ENCODE measurements at regions not wholly inside any gene's neighbourhood (a gene's known extent, or its start where the extent isn't known, plus 50 kb on each side); places are given as distances from the start of the nearest gene placed in this dataset.

- Histone ChIP-seq H2AFZ (ENCODE audit: low read length) (no peak overlapping the region), H3K18ac (ENCODE audit: low read length) (no peak overlapping the region), H3K4ac (ENCODE audit: low read length) (no peak overlapping the region), H2BK5ac (ENCODE audit: low read length) (no peak overlapping the region), H3K9me3 (replicated peaks in 1 of 2; ENCODE audit: control insufficient read depth in 2 of 2, insufficient read depth in 1 of 2, low read depth in 1 of 2, low read length in 2 of 2) (peaks cover 0 to 2% of the 10 kb centered on the region in 2 donors), H3K4me2 (ENCODE audit: insufficient read depth, low read length, poor library complexity, severe bottlenecking) (no peak overlapping the region), H2BK12ac (ENCODE audit: low read length) (no peak overlapping the region), H4K8ac (ENCODE audit: low read depth, low read length) (no peak overlapping the region), H3K27ac (replicated peaks; ENCODE audit: low read length) (no peak overlapping the region), H3K9ac (ENCODE audit: low read depth, low read length, poor library complexity) (no peak overlapping the region), H2AK5ac (ENCODE audit: low read depth, low read length) (no peak overlapping the region), H3K4me1 (ENCODE audit: control insufficient read depth in 2 of 2, insufficient read depth in 1 of 2, low read depth in 1 of 2, low read length in 2 of 2) (no peaks in the 10 kb centered on the region), H3K23ac (ENCODE audit: low read depth, low read length, poor library complexity) (no peak overlapping the region), H3K79me1 (ENCODE audit: low read depth, low read length) (no peaks in the 10 kb centered on the region), H2BK120ac (ENCODE audit: low read depth, low read length) (no peak overlapping the region), H2BK15ac (ENCODE audit: low read length) (no peak overlapping the region), H3K36me3 (replicated peaks in 1 of 2; ENCODE audit: control insufficient read depth in 2 of 2, insufficient read depth in 2 of 2, low read length in 2 of 2) (no peaks in the 10 kb centered on the region), H3K4me3 (ENCODE audit: low read length in 2 of 2) (no peak overlapping the region), H3K14ac (ENCODE audit: low read length) (no peak overlapping the region), H4K91ac (ENCODE audit: low read depth, low read length, poor library complexity) (no peak overlapping the region), H3K27me3 (ENCODE audit: control insufficient read depth in 3 of 3, insufficient read depth in 3 of 3, low read depth in 1 of 3, low read length in 3 of 3) (no peaks in the 10 kb centered on the region)
- DNase-seq (ENCODE audit: low spot score): no peak
- no CpG with 5 or more reads among the region's 4 CpGs for WGBS, 2 donors (ENCODE audit: extremely low coverage in 2 of 2, insufficient read length in 2 of 2, insufficient replicate concordance in 1 of 2)
Measured at GRCh38 chr6:168983925-168984324, 269.7 kb downstream of the THBS2 start.

GRCh38 chr6:168981187-168981586 lies 272.5 kb downstream of the THBS2 start:
- Histone ChIP-seq H2AFZ (ENCODE audit: low read length) (no peak overlapping the region), H3K27ac (replicated peaks; ENCODE audit: low read length) (no peak overlapping the region), H2BK5ac (ENCODE audit: low read length) (no peak overlapping the region), H4K8ac (ENCODE audit: low read depth, low read length) (no peak overlapping the region), H3K4ac (ENCODE audit: low read length) (no peak overlapping the region), H3K9ac (ENCODE audit: low read depth, low read length, poor library complexity) (no peak overlapping the region), H3K14ac (ENCODE audit: low read length) (no peak overlapping the region), H3K4me1 (ENCODE audit: control insufficient read depth in 2 of 2, insufficient read depth in 1 of 2, low read depth in 1 of 2, low read length in 2 of 2) (no peaks in the 10 kb centered on the region), H3K9me3 (replicated peaks in 1 of 2; ENCODE audit: control insufficient read depth in 2 of 2, insufficient read depth in 1 of 2, low read depth in 1 of 2, low read length in 2 of 2) (peaks cover 0 to 2% of the 10 kb centered on the region in 2 donors), H3K27me3 (ENCODE audit: control insufficient read depth in 3 of 3, insufficient read depth in 3 of 3, low read depth in 1 of 3, low read length in 3 of 3) (no peaks in the 10 kb centered on the region), H3K23ac (ENCODE audit: low read depth, low read length, poor library complexity) (no peak overlapping the region), H2BK12ac (ENCODE audit: low read length) (no peak overlapping the region), H3K18ac (ENCODE audit: low read length) (no peak overlapping the region), H2BK15ac (ENCODE audit: low read length) (no peak overlapping the region), H3K79me1 (ENCODE audit: low read depth, low read length) (no peaks in the 10 kb centered on the region), H2BK120ac (ENCODE audit: low read depth, low read length) (no peak overlapping the region), H3K36me3 (replicated peaks in 1 of 2; ENCODE audit: control insufficient read depth in 2 of 2, insufficient read depth in 2 of 2, low read length in 2 of 2) (no peaks in the 10 kb centered on the region), H3K4me3 (ENCODE audit: low read length in 2 of 2) (no peak overlapping the region), H3K4me2 (ENCODE audit: insufficient read depth, low read length, poor library complexity, severe bottlenecking) (no peak overlapping the region), H2AK5ac (ENCODE audit: low read depth, low read length) (no peak overlapping the region), H4K91ac (ENCODE audit: low read depth, low read length, poor library complexity) (no peak overlapping the region)
- WGBS, 2 donors (ENCODE audit: extremely low coverage in 2 of 2, insufficient read length in 2 of 2, insufficient replicate concordance in 1 of 2): no CpG with 5 or more reads among the region's 2 CpGs
- no peak for DNase-seq (ENCODE audit: low spot score)

DNA sequence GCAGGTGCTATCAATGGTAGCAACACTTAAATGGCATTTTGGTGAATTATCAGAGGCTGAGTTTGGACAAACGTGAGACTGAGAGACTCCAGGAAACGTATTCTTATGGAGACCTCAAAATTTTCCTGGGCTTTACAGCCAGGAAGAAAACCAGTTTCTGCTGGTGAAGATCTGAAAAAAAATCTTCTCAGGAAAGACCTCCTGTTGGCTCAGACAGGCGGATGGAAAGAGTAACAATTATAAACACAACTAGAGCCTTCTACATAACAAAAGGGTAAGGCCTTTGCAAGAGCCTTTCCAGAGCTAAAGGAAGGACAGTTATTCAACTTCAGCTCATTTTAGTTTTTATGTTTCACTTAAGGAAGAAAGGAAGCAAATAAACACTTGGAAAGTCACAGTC lies 274.4 kb downstream of the THBS2 start:
- H4K91ac ChIP-seq (ENCODE audit: low read depth, low read length, poor library complexity): no peak overlapping the region
- no peak overlapping the region for H3K4me2 ChIP-seq (ENCODE audit: insufficient read depth, low read length, poor library complexity, severe bottlenecking)
- WGBS, 2 donors (ENCODE audit: extremely low coverage in 2 of 2, insufficient read length in 2 of 2, insufficient replicate concordance in 1 of 2): no CpG with 5 or more reads among the region's 3 CpGs
- no peak overlapping the region for H4K8ac ChIP-seq (ENCODE audit: low read depth, low read length)
- no peaks in the 10 kb centered on the region for H3K36me3 ChIP-seq (replicated peaks in 1 of 2; ENCODE audit: control insufficient read depth in 2 of 2, insufficient read depth in 2 of 2, low read length in 2 of 2)
- no peak overlapping the region for H3K27ac ChIP-seq (replicated peaks; ENCODE audit: low read length)
- no peak for DNase-seq (ENCODE audit: low spot score)
- no peak overlapping the region for H3K4ac ChIP-seq (ENCODE audit: low read length)
- no peaks in the 10 kb centered on the region for H3K79me1 ChIP-seq (ENCODE audit: low read depth, low read length)
- H3K18ac ChIP-seq (ENCODE audit: low read length): no peak overlapping the region
- no peak overlapping the region for H3K14ac ChIP-seq (ENCODE audit: low read length)
- H3K23ac ChIP-seq (ENCODE audit: low read depth, low read length, poor library complexity): no peak overlapping the region
- H3K9me3 ChIP-seq (replicated peaks in 1 of 2; ENCODE audit: control insufficient read depth in 2 of 2, insufficient read depth in 1 of 2, low read depth in 1 of 2, low read length in 2 of 2): peaks cover 0 to 2% of the 10 kb centered on the region in 2 donors
- no peak overlapping the region for H2BK12ac ChIP-seq (ENCODE audit: low read length)
- H3K9ac ChIP-seq (ENCODE audit: low read depth, low read length, poor library complexity): no peak overlapping the region
- no peak overlapping the region for H2AK5ac ChIP-seq (ENCODE audit: low read depth, low read length)
- no peaks in the 10 kb centered on the region for H3K4me1 ChIP-seq (ENCODE audit: control insufficient read depth in 2 of 2, insufficient read depth in 1 of 2, low read depth in 1 of 2, low read length in 2 of 2)
- H3K27me3 ChIP-seq (ENCODE audit: control insufficient read depth in 3 of 3, insufficient read depth in 3 of 3, low read depth in 1 of 3, low read length in 3 of 3): no peaks in the 10 kb centered on the region
- no peak overlapping the region for H2BK5ac ChIP-seq (ENCODE audit: low read length)
- H2BK120ac ChIP-seq (ENCODE audit: low read depth, low read length): no peak overlapping the region
- no peak overlapping the region for H3K4me3 ChIP-seq (ENCODE audit: low read length in 2 of 2)
- H2BK15ac ChIP-seq (ENCODE audit: low read length): no peak overlapping the region
- peak overlapping the region; percentile 23 for H2AFZ ChIP-seq (ENCODE audit: low read length)

DNA sequence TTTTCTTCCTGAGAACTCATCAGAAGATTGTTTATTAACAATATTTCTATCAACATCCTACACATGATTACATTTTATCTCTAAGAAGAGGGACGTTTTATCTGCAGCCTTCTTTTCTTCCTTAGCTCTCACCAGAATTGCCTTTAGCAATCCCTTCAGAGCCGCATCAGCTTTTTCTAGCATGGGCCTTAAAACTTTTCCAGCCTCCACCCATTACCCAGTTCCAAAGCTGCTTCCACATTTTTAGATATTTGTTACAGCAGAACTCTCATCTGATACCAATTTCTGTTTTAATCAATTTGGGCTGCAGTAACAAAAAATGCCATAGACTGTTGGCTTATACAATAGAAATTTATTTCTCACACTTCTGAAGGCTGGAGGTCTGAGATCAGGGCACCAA lies 281.5 kb downstream of the THBS2 start:
- no peak overlapping the region for H2BK15ac ChIP-seq (ENCODE audit: low read length)
- no peak overlapping the region for H3K4me2 ChIP-seq (ENCODE audit: insufficient read depth, low read length, poor library complexity, severe bottlenecking)
- H3K4ac ChIP-seq (ENCODE audit: low read length): no peak overlapping the region
- no peak overlapping the region for H3K4me3 ChIP-seq (ENCODE audit: low read length in 2 of 2)
- no CpG with 5 or more reads among the region's 2 CpGs for WGBS, 2 donors (ENCODE audit: extremely low coverage in 2 of 2, insufficient read length in 2 of 2, insufficient replicate concordance in 1 of 2)
- no peak overlapping the region for H2AK5ac ChIP-seq (ENCODE audit: low read depth, low read length)
- H2BK5ac ChIP-seq (ENCODE audit: low read length): no peak overlapping the region
- H4K91ac ChIP-seq (ENCODE audit: low read depth, low read length, poor library complexity): no peak overlapping the region
- H4K8ac ChIP-seq (ENCODE audit: low read depth, low read length): no peak overlapping the region
- no peak overlapping the region for H3K18ac ChIP-seq (ENCODE audit: low read length)
- no peak for DNase-seq (ENCODE audit: low spot score)
- H3K14ac ChIP-seq (ENCODE audit: low read length): no peak overlapping the region
- H2AFZ ChIP-seq (ENCODE audit: low read length): no peak overlapping the region
- no peak overlapping the region for H2BK120ac ChIP-seq (ENCODE audit: low read depth, low read length)
- H3K4me1 ChIP-seq (ENCODE audit: control insufficient read depth in 2 of 2, insufficient read depth in 1 of 2, low read depth in 1 of 2, low read length in 2 of 2): peaks cover 0 to 2% of the 10 kb centered on the region in 2 donors
- H3K27me3 ChIP-seq (ENCODE audit: control insufficient read depth in 3 of 3, insufficient read depth in 3 of 3, low read depth in 1 of 3, low read length in 3 of 3): no peaks in the 10 kb centered on the region
- H3K79me1 ChIP-seq (ENCODE audit: low read depth, low read length): no peaks in the 10 kb centered on the region
- no peaks in the 10 kb centered on the region for H3K36me3 ChIP-seq (replicated peaks in 1 of 2; ENCODE audit: control insufficient read depth in 2 of 2, insufficient read depth in 2 of 2, low read length in 2 of 2)
- H3K27ac ChIP-seq (replicated peaks; ENCODE audit: low read length): no peak overlapping the region
- no peak overlapping the region for H3K9ac ChIP-seq (ENCODE audit: low read depth, low read length, poor library complexity)
- no peak overlapping the region for H3K23ac ChIP-seq (ENCODE audit: low read depth, low read length, poor library complexity)
- H3K9me3 ChIP-seq (replicated peaks in 1 of 2; ENCODE audit: control insufficient read depth in 2 of 2, insufficient read depth in 1 of 2, low read depth in 1 of 2, low read length in 2 of 2): no peaks in the 10 kb centered on the region
- H2BK12ac ChIP-seq (ENCODE audit: low read length): no peak overlapping the region

Measured in neuronal stem cell (in vitro differentiated cells).